ENCODE measurements at regions not wholly inside any gene's neighbourhood (a gene's known extent, or its start where the extent isn't known, plus 50 kb on each side); places are given as distances from the start of the nearest gene placed in this dataset.
A peak's percentile ranks its signal among the peaks of the same experiment; 100 is the strongest.

DNA sequence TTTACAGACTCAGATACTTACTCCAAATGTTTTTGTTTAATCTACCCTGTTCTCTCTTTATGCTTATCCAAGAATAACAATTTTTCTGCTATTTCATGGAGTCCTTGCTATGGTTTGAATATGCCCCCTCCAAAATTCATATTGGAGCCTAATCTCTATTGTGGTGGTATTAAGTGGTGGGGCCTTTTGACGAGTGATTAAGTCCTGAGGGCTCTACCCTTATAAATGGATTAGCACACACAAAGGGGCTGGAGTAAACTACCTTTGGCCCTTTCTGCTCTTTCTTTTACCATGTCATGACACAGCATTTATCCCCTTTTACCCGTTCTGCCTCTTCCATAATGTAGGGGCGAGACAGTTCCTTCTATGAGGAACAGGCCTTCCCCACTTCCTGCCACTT is 285.5 kb downstream of the GASK1B start:
- Histone ChIP-seq H3K27ac (ENCODE audit: low read depth) (no peak overlapping the region), H4K20me1 (replicated peaks; ENCODE audit: insufficient read depth) (no peaks in the 10 kb centered on the region), H2AFZ (no peak overlapping the region), H3K36me3 (ENCODE audit: insufficient read depth) (no peaks in the 10 kb centered on the region), H3K4me2 (no peak overlapping the region), H3K79me2 (replicated peaks; ENCODE audit: insufficient read depth) (no peaks in the 10 kb centered on the region), H3K9me2 (ENCODE audit: insufficient read depth) (no peaks in the 10 kb centered on the region), H3F3A (replicated peaks; ENCODE audit: low read depth) (no peaks in the 10 kb centered on the region), H3K4me1 (ENCODE audit: insufficient read depth) (no peaks in the 10 kb centered on the region), H3K27me3 (ENCODE audit: insufficient read depth) (no peaks in the 10 kb centered on the region), H3K4me3 (no peak overlapping the region)
- Mint-ChIP-seq H3K36me3 (ENCODE audit: low read depth) (no peaks in the 10 kb centered on the region), H3K27me3 (ENCODE audit: insufficient read depth, low read depth, poor library complexity) (no peaks in the 10 kb centered on the region), H3K4me3 (no peak overlapping the region), H3K4me1 (peaks cover 5% of the 10 kb centered on the region; the same call in 1 of the 3 replicates), H3K9me3 (no peaks in the 10 kb centered on the region), H3K27ac (peak overlapping the region; percentile 86; the same call in 1 of the 2 replicates)
- no peak for TF ChIP-seq JUNB (IDR thresholded peaks at IDR 0.05; ENCODE audit: unreplicated experiment)
- TF ChIP-seq NANOG (IDR thresholded peaks at IDR 0.05; ENCODE audit: borderline replicate concordance) = no peak
- TF ChIP-seq, protein P1, sequence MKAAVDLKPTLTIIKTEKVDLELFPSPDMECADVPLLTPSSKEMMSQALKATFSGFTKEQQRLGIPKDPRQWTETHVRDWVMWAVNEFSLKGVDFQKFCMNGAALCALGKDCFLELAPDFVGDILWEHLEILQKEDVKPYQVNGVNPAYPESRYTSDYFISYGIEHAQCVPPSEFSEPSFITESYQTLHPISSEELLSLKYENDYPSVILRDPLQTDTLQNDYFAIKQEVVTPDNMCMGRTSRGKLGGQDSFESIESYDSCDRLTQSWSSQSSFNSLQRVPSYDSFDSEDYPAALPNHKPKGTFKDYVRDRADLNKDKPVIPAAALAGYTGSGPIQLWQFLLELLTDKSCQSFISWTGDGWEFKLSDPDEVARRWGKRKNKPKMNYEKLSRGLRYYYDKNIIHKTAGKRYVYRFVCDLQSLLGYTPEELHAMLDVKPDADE (IDR thresholded peaks at IDR 0.05) = no peak
- TF ChIP-seq, protein P2, sequence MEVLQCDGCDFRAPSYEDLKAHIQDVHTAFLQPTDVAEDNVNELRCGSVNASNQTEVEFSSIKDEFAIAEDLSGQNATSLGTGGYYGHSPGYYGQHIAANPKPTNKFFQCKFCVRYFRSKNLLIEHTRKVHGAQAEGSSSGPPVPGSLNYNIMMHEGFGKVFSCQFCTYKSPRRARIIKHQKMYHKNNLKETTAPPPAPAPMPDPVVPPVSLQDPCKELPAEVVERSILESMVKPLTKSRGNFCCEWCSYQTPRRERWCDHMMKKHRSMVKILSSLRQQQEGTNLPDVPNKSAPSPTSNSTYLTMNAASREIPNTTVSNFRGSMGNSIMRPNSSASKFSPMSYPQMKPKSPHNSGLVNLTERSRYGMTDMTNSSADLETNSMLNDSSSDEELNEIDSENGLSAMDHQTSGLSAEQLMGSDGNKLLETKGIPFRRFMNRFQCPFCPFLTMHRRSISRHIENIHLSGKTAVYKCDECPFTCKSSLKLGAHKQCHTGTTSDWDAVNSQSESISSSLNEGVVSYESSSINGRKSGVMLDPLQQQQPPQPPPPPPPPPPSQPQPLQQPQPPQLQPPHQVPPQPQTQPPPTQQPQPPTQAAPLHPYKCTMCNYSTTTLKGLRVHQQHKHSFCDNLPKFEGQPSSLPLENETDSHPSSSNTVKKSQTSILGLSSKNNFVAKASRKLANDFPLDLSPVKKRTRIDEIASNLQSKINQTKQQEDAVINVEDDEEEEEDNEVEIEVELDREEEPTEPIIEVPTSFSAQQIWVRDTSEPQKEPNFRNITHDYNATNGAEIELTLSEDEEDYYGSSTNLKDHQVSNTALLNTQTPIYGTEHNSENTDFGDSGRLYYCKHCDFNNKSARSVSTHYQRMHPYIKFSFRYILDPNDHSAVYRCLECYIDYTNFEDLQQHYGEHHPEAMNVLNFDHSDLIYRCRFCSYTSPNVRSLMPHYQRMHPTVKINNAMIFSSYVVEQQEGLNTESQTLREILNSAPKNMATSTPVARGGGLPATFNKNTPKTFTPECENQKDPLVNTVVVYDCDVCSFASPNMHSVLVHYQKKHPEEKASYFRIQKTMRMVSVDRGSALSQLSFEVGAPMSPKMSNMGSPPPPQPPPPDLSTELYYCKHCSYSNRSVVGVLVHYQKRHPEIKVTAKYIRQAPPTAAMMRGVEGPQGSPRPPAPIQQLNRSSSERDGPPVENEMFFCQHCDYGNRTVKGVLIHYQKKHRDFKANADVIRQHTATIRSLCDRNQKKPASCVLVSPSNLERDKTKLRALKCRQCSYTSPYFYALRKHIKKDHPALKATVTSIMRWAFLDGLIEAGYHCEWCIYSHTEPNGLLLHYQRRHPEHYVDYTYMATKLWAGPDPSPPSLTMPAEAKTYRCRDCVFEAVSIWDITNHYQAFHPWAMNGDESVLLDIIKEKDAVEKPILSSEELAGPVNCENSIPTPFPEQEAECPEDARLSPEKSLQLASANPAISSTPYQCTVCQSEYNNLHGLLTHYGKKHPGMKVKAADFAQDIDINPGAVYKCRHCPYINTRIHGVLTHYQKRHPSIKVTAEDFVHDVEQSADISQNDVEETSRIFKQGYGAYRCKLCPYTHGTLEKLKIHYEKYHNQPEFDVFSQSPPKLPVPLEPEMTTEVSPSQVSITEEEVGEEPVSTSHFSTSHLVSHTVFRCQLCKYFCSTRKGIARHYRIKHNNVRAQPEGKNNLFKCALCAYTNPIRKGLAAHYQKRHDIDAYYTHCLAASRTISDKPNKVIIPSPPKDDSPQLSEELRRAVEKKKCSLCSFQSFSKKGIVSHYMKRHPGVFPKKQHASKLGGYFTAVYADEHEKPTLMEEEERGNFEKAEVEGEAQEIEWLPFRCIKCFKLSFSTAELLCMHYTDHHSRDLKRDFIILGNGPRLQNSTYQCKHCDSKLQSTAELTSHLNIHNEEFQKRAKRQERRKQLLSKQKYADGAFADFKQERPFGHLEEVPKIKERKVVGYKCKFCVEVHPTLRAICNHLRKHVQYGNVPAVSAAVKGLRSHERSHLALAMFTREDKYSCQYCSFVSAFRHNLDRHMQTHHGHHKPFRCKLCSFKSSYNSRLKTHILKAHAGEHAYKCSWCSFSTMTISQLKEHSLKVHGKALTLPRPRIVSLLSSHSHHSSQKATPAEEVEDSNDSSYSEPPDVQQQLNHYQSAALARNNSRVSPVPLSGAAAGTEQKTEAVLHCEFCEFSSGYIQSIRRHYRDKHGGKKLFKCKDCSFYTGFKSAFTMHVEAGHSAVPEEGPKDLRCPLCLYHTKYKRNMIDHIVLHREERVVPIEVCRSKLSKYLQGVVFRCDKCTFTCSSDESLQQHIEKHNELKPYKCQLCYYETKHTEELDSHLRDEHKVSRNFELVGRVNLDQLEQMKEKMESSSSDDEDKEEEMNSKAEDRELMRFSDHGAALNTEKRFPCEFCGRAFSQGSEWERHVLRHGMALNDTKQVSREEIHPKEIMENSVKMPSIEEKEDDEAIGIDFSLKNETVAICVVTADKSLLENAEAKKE (CRISPR knock-in tag; IDR thresholded peaks at IDR 0.05) = no peak
- TF ChIP-seq POLR2AphosphoS5 (IDR thresholded peaks at IDR 0.05; ENCODE audit: low read depth) = no peak
- TF ChIP-seq ZNF114 (CRISPR knock-in tag; IDR thresholded peaks at IDR 0.05) = no peak
- no peak for TF ChIP-seq EZH2phosphoT487 (IDR thresholded peaks at IDR 0.05; ENCODE audit: unreplicated experiment)
- DNase-seq (ENCODE audit: low spot score) = no peak
- no peak for ATAC-seq
